GM13977 (cell line): ENCODE measurements at regions not wholly inside any gene's neighbourhood (a gene's known extent, or its start where the extent isn't known, plus 50 kb on each side); places are given as distances from the start of the nearest gene placed in this dataset.

Experiments
- DNase-seq: peaks from one replicate; pipeline ENCODE4 v3.0.0; 2012; ENCODE audit warnings: low spot score
- CTCF ChIP-seq: IDR thresholded peaks from 2 replicates; pipeline ENCODE4 v1.5.1; 2012; ENCODE audit warnings: mild to moderate bottlenecking, control low read depth; ENCODE audit not compliant: insufficient read depth; ENCODE audit errors: extremely low read depth, missing control alignments
- in situ Hi-C: fragments of 300-500 bp; cut with MboI; formaldehyde crosslinking; loops from one replicate; pipeline ENCODE4 v1.12.0; 2022; ENCODE audit warnings: low sequenced_read_pairs, low pct_unique_long_range_greater_than_20kb, mixed read lengths, inconsistent platforms; ENCODE audit not compliant: unreplicated experiment

GRCh38 chr5:63255594-63255993 is 677.0 kb downstream of the LRRC70 start:
- in situ Hi-C loops = no loop called here
- no peak for DNase-seq
- TF ChIP-seq CTCF = no peak

- DNase-seq = no peak
- in situ Hi-C loops = no loop called here
- TF ChIP-seq CTCF = no peak
Measured at GRCh38 chr5:63250939-63251338, 672.3 kb downstream of the LRRC70 start.

- in situ Hi-C loops = no loop called here
- DNase-seq = no peak
- no peak for TF ChIP-seq CTCF
Measured at GRCh38 chr5:63249960-63250359, 671.3 kb downstream of the LRRC70 start.

- in situ Hi-C loops = no loop called here
- DNase-seq = no peak
- no peak for TF ChIP-seq CTCF
Measured at GRCh38 chr5:63247651-63248050, 669.0 kb downstream of the LRRC70 start.

- no peak for DNase-seq
- in situ Hi-C loops = no loop called here
- TF ChIP-seq CTCF = no peak
Measured at GRCh38 chr5:63245271-63245670, 666.7 kb downstream of the LRRC70 start.

- no peak for DNase-seq
- no peak for TF ChIP-seq CTCF
- in situ Hi-C loops = no loop called here
Measured at GRCh38 chr5:63240063-63240755, 661.6 kb downstream of the LRRC70 start.
